Common myeloid progenitor, CD34-positive (primary cell): ENCODE measurements at regions not wholly inside any gene's neighbourhood (a gene's known extent, or its start where the extent isn't known, plus 50 kb on each side); places are given as distances from the start of the nearest gene placed in this dataset.

Experiments
- CTCF ChIA-PET: fragments of 350-600 bp; sonication (Branson Sonifier 250); formaldehyde crosslinking; loops from one replicate; lab custom pipeline; 2021; ENCODE audit warnings: antibody characterized with exemption; lab: Charles Lee
- POLR2A ChIA-PET: fragments of 350-600 bp; sonication (Branson Sonifier 250); formaldehyde crosslinking; loops from one replicate; lab custom pipeline; 2021; ENCODE audit warnings: antibody characterized with exemption; lab: Charles Lee
- DNase-seq, 3 donors: peaks; one replicate each; pipeline versions ENCODE4 v3.0.0 to v3.0.0-alpha.2; 2013
- H3K27ac ChIP-seq, 2 experiments: 1 replicate in 1 of 2; 2 replicates in 1 of 2; pipeline ENCODE4 v1.7.0; 2013; ENCODE audit warnings: inconsistent platforms in 2 of 2, low read length in 2 of 2, mild to moderate bottlenecking in 2 of 2, low read depth in 1 of 2, moderate library complexity in 1 of 2; ENCODE audit not compliant: severe bottlenecking in 2 of 2, insufficient read depth in 1 of 2, poor library complexity in 1 of 2
- H3K27me3 ChIP-seq, 5 experiments: replicated peaks in 2 of 5; 1 replicate in 3 of 5; 2 replicates in 2 of 5; pipeline versions ENCODE4 v1.6.1 to v1.7.0; 2013; ENCODE audit warnings: low read length in 4 of 5, mild to moderate bottlenecking in 2 of 5, moderate library complexity in 2 of 5, inconsistent platforms in 1 of 5; ENCODE audit not compliant: insufficient read depth in 5 of 5, control insufficient read depth in 4 of 5
- H3K36me3 ChIP-seq, 4 experiments: 1 replicate in 2 of 4; 2 replicates in 2 of 4; pipeline versions ENCODE4 v1.6.1 to v1.7.0; 2013; ENCODE audit warnings: low read length in 3 of 4, control low read depth in 1 of 4, mild to moderate bottlenecking in 1 of 4; ENCODE audit not compliant: control insufficient read depth in 4 of 4, insufficient read depth in 4 of 4
- H3K4me1 ChIP-seq, 4 experiments: 1 replicate in 3 of 4; 2 replicates in 1 of 4; pipeline versions ENCODE4 v1.6.1 to v1.7.1; 2013; ENCODE audit warnings: low read length in 3 of 4, mild to moderate bottlenecking in 3 of 4, control low read depth in 1 of 4, inconsistent platforms in 1 of 4, moderate library complexity in 1 of 4; ENCODE audit not compliant: control insufficient read depth in 4 of 4, insufficient read depth in 4 of 4; ENCODE audit errors: control extremely low read depth in 1 of 4
- H3K4me3 ChIP-seq, 7 experiments: 1 replicate in 4 of 7; 2 replicates in 3 of 7; pipeline versions ENCODE4 v1.5.1 to v1.7.0; 2013; ENCODE audit warnings: mild to moderate bottlenecking in 7 of 7, low read length in 6 of 7, moderate library complexity in 6 of 7, inconsistent platforms in 2 of 7, low read depth in 2 of 7, control low read depth in 1 of 7; ENCODE audit not compliant: insufficient read depth in 4 of 7, control insufficient read depth in 1 of 7; ENCODE audit errors: extremely low read depth in 1 of 7
- H3K9me3 ChIP-seq, 5 experiments: 1 replicate in 4 of 5; 2 replicates in 1 of 5; pipeline versions ENCODE4 v1.6.1 to v1.7.1; 2013; ENCODE audit warnings: low read length in 4 of 5, mild to moderate bottlenecking in 2 of 5, inconsistent platforms in 1 of 5, low read depth in 1 of 5, moderate library complexity in 1 of 5; ENCODE audit not compliant: control insufficient read depth in 4 of 5, insufficient read depth in 2 of 5; ENCODE audit errors: control extremely low read depth in 1 of 5
- WGBS: methylation state at CpG from one replicate; pipeline ENCODE4 v1.1.5; 2013; ENCODE audit not compliant: insufficient coverage; 5-methylcytosine and 5-hydroxymethylcytosine counted together

GRCh38 chr18:78543201-78543725 lies 436.4 kb upstream of the SALL3 start:
- ChIA-PET POLR2A (no interaction called here), CTCF (interaction anchor here (3.0 kb wide), 1 partner anchor 8 kb away, joined by 12 read pairs; no protein-coding TSS in a partner anchor)

GRCh38 chr18:78546281-78546680 lies 433.3 kb upstream of the SALL3 start:
- WGBS, result no CpG with 5 or more reads among the region's 5 CpGs
- Histone ChIP-seq H3K4me1 (peaks cover 4 to 20% (median 11%) of the 10 kb centered on the region in 4 experiments), H3K9me3 (no peaks in the 10 kb centered on the region), H3K27me3 (no peaks in the 10 kb centered on the region), H3K4me3 (no peak overlapping the region), H3K36me3 (no peaks in the 10 kb centered on the region), H3K27ac (no peak overlapping the region)
- DNase-seq, result no peak
- ChIA-PET CTCF (interaction anchor here (1.0 kb wide), 1 partner anchor 14 kb away, joined by 3 read pairs; no protein-coding TSS in a partner anchor), POLR2A (no interaction called here)

More at GRCh38 chr18:78543201-78543725, 436.4 kb upstream of the SALL3 start:
- Histone ChIP-seq H3K4me1 (peaks cover 7 to 41% (median 19%) of the 10 kb centered on the region in 4 experiments), H3K4me3 (no peak overlapping the region), H3K9me3 (no peaks in the 10 kb centered on the region), H3K36me3 (no peaks in the 10 kb centered on the region), H3K27me3 (no peaks in the 10 kb centered on the region), H3K27ac (no peak overlapping the region)
- WGBS, result 89% methylated on average over 4 of the region's 9 CpGs
- no peak for DNase-seq

- no peaks in the 10 kb centered on the region for H3K36me3 ChIP-seq
- H3K27me3 ChIP-seq, result no peaks in the 10 kb centered on the region
- peaks cover 0 to 6% (median 2%) of the 10 kb centered on the region in 4 experiments for H3K4me1 ChIP-seq
- CTCF ChIA-PET, result no interaction called here
- WGBS, result 96% methylated on average over 14 of the region's 19 CpGs
- no peaks in the 10 kb centered on the region for H3K9me3 ChIP-seq
- no peak overlapping the region for H3K4me3 ChIP-seq
- DNase-seq, result no peak
- POLR2A ChIA-PET, result no interaction called here
- no peak overlapping the region for H3K27ac ChIP-seq
These were observed 431.8 kb upstream of the SALL3 start for GRCh38 chr18:78547817-78548216.

- no peak overlapping the region for H3K27ac ChIP-seq
- no peak overlapping the region for H3K4me3 ChIP-seq
- ChIA-PET POLR2A (no interaction called here), CTCF (no interaction called here)
- WGBS, result 98% methylated on average over 21 of the region's 30 CpGs
- H3K9me3 ChIP-seq, result no peaks in the 10 kb centered on the region
- no peak for DNase-seq
- H3K36me3 ChIP-seq, result no peaks in the 10 kb centered on the region
- H3K4me1 ChIP-seq, result no peaks in the 10 kb centered on the region
- no peaks in the 10 kb centered on the region for H3K27me3 ChIP-seq
These were observed 431.2 kb upstream of the SALL3 start for GRCh38 chr18:78548261-78549058.

GRCh38 chr18:78549971-78550370 lies 429.6 kb upstream of the SALL3 start:
- Histone ChIP-seq H3K27me3 (no peaks in the 10 kb centered on the region), H3K9me3 (peaks cover 0 to 4% (median 3%) of the 10 kb centered on the region in 5 experiments), H3K4me3 (no peak overlapping the region), H3K4me1 (no peaks in the 10 kb centered on the region), H3K27ac (no peak overlapping the region), H3K36me3 (no peaks in the 10 kb centered on the region)
- DNase-seq, result no peak
- 100% methylated on average over 3 of the region's 8 CpGs for WGBS
- POLR2A ChIA-PET, result no interaction called here
- CTCF ChIA-PET, result no interaction called here

GRCh38 chr18:78554944-78555608 lies 424.5 kb upstream of the SALL3 start:
- DNase-seq, result no peak
- CTCF ChIA-PET, result no interaction called here
- Histone ChIP-seq H3K9me3 (peaks cover 0 to 11% (median 4%) of the 10 kb centered on the region in 5 experiments), H3K4me1 (no peaks in the 10 kb centered on the region), H3K4me3 (no peak overlapping the region), H3K27ac (no peak overlapping the region), H3K27me3 (no peaks in the 10 kb centered on the region), H3K36me3 (no peaks in the 10 kb centered on the region)
- POLR2A ChIA-PET, result no interaction called here
- 92% methylated on average over 13 of the region's 13 CpGs for WGBS

GRCh38 chr18:78557371-78557770 lies 422.2 kb upstream of the SALL3 start:
- WGBS, result 100% methylated on average over 6 of the region's 8 CpGs

More at GRCh38 chr18:78557371-78557770, 422.2 kb upstream of the SALL3 start:
- no peak overlapping the region for H3K27ac ChIP-seq
- no peaks in the 10 kb centered on the region for H3K36me3 ChIP-seq
- peaks cover 0 to 13% (median 0%) of the 10 kb centered on the region in 5 experiments for H3K27me3 ChIP-seq
- H3K4me3 ChIP-seq, result no peak overlapping the region
- no peaks in the 10 kb centered on the region for H3K4me1 ChIP-seq
- CTCF ChIA-PET, result no interaction called here
- DNase-seq, result no peak
- POLR2A ChIA-PET, result no interaction called here
- H3K9me3 ChIP-seq, result peaks cover 0 to 11% (median 4%) of the 10 kb centered on the region in 5 experiments
